H1 (cell line): ENCODE measurements at regions not wholly inside any gene's neighbourhood (a gene's known extent, or its start where the extent isn't known, plus 50 kb on each side); places are given as distances from the start of the nearest gene placed in this dataset.

Source experiments
- CBX5 ChIP-seq: fragments of 300-800, 300-1000 bp; sonication (generic); IDR thresholded peaks from 2 replicates; pipeline ENCODE4 v1.7.1; 2016; ENCODE audit warnings: antibody characterized with exemption, low read length, low read depth
- CHD2 ChIP-seq: IDR thresholded peaks from 2 replicates; pipeline ENCODE4 v1.6.1; 2012; ENCODE audit warnings: low read length, improper control_type of control experiment
- CTCF ChIP-seq, 3 experiments: IDR thresholded peaks; 1 replicate in 2 of 3; 2 replicates in 1 of 3; pipeline versions ENCODE4 v1.5.1 to v1.6.1; 2011; ENCODE audit warnings: low read length in 3 of 3, mild to moderate bottlenecking in 3 of 3, inconsistent platforms in 2 of 3, low read depth in 1 of 3, moderate library complexity in 1 of 3; ENCODE audit not compliant: insufficient read depth in 1 of 3; ENCODE audit errors: control extremely low read depth in 1 of 3
- EP300 ChIP-seq, 2 experiments: IDR thresholded peaks; 1 replicate in 1 of 2; 2 replicates in 1 of 2; pipeline ENCODE4 v1.6.1; 2011 to 2012; ENCODE audit warnings: low read depth in 2 of 2, low read length in 2 of 2, mild to moderate bottlenecking in 2 of 2, borderline replicate concordance in 1 of 2, inconsistent platforms in 1 of 2, moderate library complexity in 1 of 2
- EZH2 ChIP-seq: fragments of 200-600 bp; sonication (generic); IDR thresholded peaks from 2 replicates; pipeline ENCODE4 v1.7.1; 2012; ENCODE audit warnings: low read depth, mild to moderate bottlenecking, moderate library complexity, low read length, inconsistent platforms; ENCODE audit not compliant: severe bottlenecking
- HDAC6 ChIP-seq: IDR thresholded peaks from one replicate; pipeline ENCODE4 v1.7.1; 2012; ENCODE audit warnings: low read depth, mild to moderate bottlenecking, inconsistent platforms, low read length, moderate library complexity
- JUND ChIP-seq: IDR thresholded peaks from 2 replicates; pipeline ENCODE4 v1.6.1; 2011; ENCODE audit warnings: mild to moderate bottlenecking, improper control_type of control experiment, low read length
- POLR2A ChIP-seq, 2 experiments: IDR thresholded peaks; 1 replicate in 1 of 2; 2 replicates in 1 of 2; pipeline ENCODE4 v1.6.1; 2011; ENCODE audit warnings: low read depth in 2 of 2, low read length in 2 of 2, mild to moderate bottlenecking in 2 of 2; ENCODE audit errors: control extremely low read depth in 1 of 2
- POLR2AphosphoS5 ChIP-seq: IDR thresholded peaks from 2 replicates; pipeline ENCODE4 v1.6.1; 2011; ENCODE audit warnings: low read depth, low read length
- SRF ChIP-seq: IDR thresholded peaks from 2 replicates; pipeline ENCODE4 v1.6.1; 2011; ENCODE audit warnings: mild to moderate bottlenecking, low read depth, low read length, moderate library complexity
- TAF1 ChIP-seq: IDR thresholded peaks from 2 replicates; pipeline ENCODE4 v1.6.1; 2011; ENCODE audit warnings: mild to moderate bottlenecking, low read depth, low read length
- TBP ChIP-seq: IDR thresholded peaks from 2 replicates; pipeline ENCODE4 v1.6.1; 2011; ENCODE audit warnings: low read depth, low read length, improper control_type of control experiment
- TEAD4 ChIP-seq: IDR thresholded peaks from 2 replicates; pipeline ENCODE4 v1.6.1; 2012; ENCODE audit warnings: low read depth, low read length, inconsistent platforms, mixed read lengths
- TF ChIP-seq, protein P1 (sequence below): fragments of 300-600 bp; sonication (generic); IDR thresholded peaks from 2 replicates; pipeline ENCODE4 v1.7.1; 2012; ENCODE audit warnings: low read length, moderate library complexity, mild to moderate bottlenecking, inconsistent platforms; ENCODE audit not compliant: insufficient replicate concordance

DNA sequence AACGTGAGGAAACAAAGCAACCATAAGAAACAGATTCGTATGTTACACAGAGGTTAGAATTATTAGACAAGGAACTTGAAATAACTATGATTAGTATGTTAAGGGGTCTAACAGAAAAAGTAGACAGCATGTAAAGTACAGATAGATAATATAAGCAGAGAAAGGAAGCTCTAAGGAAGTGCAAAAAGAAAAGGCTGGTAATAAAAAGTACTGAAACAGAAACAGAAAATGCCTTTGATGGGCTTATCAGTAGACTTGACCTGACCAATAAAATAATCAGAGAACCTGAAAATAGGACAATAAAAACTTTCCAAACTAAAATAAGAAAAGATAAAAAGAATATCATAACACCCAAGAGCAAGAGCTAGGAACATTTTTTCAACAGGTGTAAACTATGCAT lies 225.8 kb downstream of the RND3 start:
- TF ChIP-seq POLR2A (IDR thresholded peaks at IDR 0.05; ENCODE audit: control extremely low read depth in 1 of 2, low read depth in 2 of 2, low read length in 2 of 2): no peak
- TF ChIP-seq HDAC6: no peak
- TF ChIP-seq, protein P1, sequence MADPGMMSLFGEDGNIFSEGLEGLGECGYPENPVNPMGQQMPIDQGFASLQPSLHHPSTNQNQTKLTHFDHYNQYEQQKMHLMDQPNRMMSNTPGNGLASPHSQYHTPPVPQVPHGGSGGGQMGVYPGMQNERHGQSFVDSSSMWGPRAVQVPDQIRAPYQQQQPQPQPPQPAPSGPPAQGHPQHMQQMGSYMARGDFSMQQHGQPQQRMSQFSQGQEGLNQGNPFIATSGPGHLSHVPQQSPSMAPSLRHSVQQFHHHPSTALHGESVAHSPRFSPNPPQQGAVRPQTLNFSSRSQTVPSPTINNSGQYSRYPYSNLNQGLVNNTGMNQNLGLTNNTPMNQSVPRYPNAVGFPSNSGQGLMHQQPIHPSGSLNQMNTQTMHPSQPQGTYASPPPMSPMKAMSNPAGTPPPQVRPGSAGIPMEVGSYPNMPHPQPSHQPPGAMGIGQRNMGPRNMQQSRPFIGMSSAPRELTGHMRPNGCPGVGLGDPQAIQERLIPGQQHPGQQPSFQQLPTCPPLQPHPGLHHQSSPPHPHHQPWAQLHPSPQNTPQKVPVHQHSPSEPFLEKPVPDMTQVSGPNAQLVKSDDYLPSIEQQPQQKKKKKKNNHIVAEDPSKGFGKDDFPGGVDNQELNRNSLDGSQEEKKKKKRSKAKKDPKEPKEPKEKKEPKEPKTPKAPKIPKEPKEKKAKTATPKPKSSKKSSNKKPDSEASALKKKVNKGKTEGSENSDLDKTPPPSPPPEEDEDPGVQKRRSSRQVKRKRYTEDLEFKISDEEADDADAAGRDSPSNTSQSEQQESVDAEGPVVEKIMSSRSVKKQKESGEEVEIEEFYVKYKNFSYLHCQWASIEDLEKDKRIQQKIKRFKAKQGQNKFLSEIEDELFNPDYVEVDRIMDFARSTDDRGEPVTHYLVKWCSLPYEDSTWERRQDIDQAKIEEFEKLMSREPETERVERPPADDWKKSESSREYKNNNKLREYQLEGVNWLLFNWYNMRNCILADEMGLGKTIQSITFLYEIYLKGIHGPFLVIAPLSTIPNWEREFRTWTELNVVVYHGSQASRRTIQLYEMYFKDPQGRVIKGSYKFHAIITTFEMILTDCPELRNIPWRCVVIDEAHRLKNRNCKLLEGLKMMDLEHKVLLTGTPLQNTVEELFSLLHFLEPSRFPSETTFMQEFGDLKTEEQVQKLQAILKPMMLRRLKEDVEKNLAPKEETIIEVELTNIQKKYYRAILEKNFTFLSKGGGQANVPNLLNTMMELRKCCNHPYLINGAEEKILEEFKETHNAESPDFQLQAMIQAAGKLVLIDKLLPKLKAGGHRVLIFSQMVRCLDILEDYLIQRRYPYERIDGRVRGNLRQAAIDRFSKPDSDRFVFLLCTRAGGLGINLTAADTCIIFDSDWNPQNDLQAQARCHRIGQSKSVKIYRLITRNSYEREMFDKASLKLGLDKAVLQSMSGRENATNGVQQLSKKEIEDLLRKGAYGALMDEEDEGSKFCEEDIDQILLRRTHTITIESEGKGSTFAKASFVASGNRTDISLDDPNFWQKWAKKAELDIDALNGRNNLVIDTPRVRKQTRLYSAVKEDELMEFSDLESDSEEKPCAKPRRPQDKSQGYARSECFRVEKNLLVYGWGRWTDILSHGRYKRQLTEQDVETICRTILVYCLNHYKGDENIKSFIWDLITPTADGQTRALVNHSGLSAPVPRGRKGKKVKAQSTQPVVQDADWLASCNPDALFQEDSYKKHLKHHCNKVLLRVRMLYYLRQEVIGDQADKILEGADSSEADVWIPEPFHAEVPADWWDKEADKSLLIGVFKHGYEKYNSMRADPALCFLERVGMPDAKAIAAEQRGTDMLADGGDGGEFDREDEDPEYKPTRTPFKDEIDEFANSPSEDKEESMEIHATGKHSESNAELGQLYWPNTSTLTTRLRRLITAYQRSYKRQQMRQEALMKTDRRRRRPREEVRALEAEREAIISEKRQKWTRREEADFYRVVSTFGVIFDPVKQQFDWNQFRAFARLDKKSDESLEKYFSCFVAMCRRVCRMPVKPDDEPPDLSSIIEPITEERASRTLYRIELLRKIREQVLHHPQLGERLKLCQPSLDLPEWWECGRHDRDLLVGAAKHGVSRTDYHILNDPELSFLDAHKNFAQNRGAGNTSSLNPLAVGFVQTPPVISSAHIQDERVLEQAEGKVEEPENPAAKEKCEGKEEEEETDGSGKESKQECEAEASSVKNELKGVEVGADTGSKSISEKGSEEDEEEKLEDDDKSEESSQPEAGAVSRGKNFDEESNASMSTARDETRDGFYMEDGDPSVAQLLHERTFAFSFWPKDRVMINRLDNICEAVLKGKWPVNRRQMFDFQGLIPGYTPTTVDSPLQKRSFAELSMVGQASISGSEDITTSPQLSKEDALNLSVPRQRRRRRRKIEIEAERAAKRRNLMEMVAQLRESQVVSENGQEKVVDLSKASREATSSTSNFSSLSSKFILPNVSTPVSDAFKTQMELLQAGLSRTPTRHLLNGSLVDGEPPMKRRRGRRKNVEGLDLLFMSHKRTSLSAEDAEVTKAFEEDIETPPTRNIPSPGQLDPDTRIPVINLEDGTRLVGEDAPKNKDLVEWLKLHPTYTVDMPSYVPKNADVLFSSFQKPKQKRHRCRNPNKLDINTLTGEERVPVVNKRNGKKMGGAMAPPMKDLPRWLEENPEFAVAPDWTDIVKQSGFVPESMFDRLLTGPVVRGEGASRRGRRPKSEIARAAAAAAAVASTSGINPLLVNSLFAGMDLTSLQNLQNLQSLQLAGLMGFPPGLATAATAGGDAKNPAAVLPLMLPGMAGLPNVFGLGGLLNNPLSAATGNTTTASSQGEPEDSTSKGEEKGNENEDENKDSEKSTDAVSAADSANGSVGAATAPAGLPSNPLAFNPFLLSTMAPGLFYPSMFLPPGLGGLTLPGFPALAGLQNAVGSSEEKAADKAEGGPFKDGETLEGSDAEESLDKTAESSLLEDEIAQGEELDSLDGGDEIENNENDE: no peak
- no peak for TF ChIP-seq CTCF (IDR thresholded peaks at IDR 0.05; ENCODE audit: control extremely low read depth in 1 of 3, insufficient read depth in 1 of 3, low read depth in 1 of 3, low read length in 3 of 3)
- no peak for TF ChIP-seq CBX5
- no peak for TF ChIP-seq TAF1
- TF ChIP-seq CHD2: no peak
- no peak for TF ChIP-seq EP300 (IDR thresholded peaks at IDR 0.05; ENCODE audit: borderline replicate concordance in 1 of 2, low read depth in 2 of 2, low read length in 2 of 2)
- TF ChIP-seq JUND: no peak
- no peak for TF ChIP-seq TBP
- no peak for TF ChIP-seq TEAD4
- TF ChIP-seq SRF: no peak
- TF ChIP-seq POLR2AphosphoS5: no peak
- TF ChIP-seq EZH2: no peak
